ENCODE measurements at regions not wholly inside any gene's neighbourhood (a gene's known extent, or its start where the extent isn't known, plus 50 kb on each side); places are given as distances from the start of the nearest gene placed in this dataset.
"Not testable (repeated sequence)": the region's sequence is repeated elsewhere in the genome, so short reads cannot be mapped to it uniquely, and the experiment has no call there.

DNA sequence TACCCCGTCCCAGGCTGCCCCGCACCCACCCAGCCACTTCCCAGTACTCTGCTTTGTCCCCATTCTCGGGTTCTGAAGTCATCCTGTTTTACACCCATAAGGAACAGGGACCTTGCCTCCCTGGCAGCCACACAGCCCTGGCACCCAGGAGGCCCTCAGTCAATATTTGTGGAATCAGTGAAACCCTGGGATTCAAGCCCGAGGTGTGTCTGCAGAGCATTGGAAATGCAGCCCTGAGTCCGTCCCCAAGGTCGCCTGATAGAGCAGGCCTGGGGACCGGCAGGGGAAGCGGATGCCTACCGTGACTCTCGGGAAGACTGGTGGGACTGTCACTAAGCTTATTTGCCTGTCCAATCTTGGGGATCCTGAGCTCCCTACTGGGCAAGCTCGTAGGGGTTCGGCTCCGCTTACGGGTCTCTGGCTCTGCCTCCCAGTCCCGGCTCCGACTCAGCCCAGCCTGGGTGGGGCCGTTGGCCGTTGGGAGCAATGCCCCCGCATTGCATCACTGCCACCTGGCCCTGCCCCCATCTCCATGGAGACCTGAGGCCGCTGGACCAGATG is 64.4 kb upstream of the TAMM41 start:
- Histone ChIP-seq H3F3A (ENCODE audit: insufficient read depth, low read length) (no peaks in the 10 kb centered on the region), H3K9me3 (ENCODE audit: low read length) (no peaks in the 10 kb centered on the region), H3K4me1 (ENCODE audit: insufficient read depth, low read length, severe bottlenecking) (no peaks in the 10 kb centered on the region), H2AFZ (ENCODE audit: low read length) (no peak overlapping the region), H3K79me2 (ENCODE audit: insufficient read depth, low read length) (no peaks in the 10 kb centered on the region), H3K27ac (ENCODE audit: low read depth, low read length, poor library complexity, severe bottlenecking) (no peak overlapping the region), H3K4me2 (ENCODE audit: low read length) (no peak overlapping the region), H3K9me2 (ENCODE audit: low read depth, low read length) (no peaks in the 10 kb centered on the region), H3K9ac (ENCODE audit: low read length) (no peak overlapping the region), H3K4me3 (ENCODE audit: low read depth, low read length, poor library complexity, severe bottlenecking) (no peak overlapping the region), H4K20me1 (ENCODE audit: insufficient read depth, low read length) (no peaks in the 10 kb centered on the region), H3K36me3 (ENCODE audit: insufficient read depth, low read length) (no peaks in the 10 kb centered on the region), H3K27me3 (ENCODE audit: insufficient read depth, low read length) (peaks cover 4% of the 10 kb centered on the region; the same call in 1 of the 2 replicates)
- TF ChIP-seq, protein P1, sequence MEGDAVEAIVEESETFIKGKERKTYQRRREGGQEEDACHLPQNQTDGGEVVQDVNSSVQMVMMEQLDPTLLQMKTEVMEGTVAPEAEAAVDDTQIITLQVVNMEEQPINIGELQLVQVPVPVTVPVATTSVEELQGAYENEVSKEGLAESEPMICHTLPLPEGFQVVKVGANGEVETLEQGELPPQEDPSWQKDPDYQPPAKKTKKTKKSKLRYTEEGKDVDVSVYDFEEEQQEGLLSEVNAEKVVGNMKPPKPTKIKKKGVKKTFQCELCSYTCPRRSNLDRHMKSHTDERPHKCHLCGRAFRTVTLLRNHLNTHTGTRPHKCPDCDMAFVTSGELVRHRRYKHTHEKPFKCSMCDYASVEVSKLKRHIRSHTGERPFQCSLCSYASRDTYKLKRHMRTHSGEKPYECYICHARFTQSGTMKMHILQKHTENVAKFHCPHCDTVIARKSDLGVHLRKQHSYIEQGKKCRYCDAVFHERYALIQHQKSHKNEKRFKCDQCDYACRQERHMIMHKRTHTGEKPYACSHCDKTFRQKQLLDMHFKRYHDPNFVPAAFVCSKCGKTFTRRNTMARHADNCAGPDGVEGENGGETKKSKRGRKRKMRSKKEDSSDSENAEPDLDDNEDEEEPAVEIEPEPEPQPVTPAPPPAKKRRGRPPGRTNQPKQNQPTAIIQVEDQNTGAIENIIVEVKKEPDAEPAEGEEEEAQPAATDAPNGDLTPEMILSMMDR (IDR thresholded peaks at IDR 0.05; ENCODE audit: low read length) = no peak
- no peak for TF ChIP-seq EZH2 (IDR thresholded peaks at IDR 0.05; ENCODE audit: borderline replicate concordance, low read length)

DNA sequence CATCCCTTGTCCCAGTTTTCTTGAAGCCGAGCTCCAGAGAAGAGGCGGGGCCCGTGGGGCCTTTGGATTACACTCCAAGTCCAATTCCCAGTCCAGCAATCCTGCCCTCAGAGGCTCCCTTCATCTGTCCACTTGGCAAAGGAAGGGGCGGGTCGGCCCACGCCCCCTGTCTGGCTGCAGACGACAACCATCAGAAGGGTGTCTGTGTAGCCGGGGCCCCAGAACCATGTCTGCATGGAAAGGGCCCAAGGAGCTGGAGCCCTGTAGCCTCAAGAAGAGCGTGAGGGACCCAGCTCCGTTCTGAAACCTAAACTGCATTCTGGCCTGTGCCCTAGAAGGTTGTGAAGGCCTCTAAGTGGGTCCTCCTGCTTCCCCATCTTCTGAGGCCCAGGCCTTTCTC is 65.2 kb upstream of the TAMM41 start:
- not testable (repeated sequence) for H3K9ac ChIP-seq (ENCODE audit: low read length); H4K20me1 ChIP-seq (ENCODE audit: insufficient read depth, low read length); H3K27me3 ChIP-seq (ENCODE audit: insufficient read depth, low read length)

DNA sequence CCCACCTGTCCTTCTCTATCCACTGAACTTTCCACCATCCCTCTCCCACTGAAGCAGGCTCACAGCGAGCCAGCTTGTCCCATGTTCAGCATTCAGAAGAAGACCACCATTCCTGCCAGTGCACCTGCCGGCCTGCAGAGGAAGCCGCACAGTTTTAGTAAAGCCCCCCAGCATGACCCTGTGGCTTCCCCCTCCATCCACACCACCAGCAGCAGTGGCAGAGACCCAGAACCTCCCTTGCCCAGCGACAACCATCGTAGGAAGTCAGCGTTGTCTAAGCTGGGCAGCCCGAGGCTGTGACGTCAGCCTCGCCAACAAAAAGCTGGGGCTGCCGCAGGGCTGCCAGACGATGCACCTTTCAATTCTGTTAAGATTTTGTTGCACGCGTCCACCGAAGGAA is 66.6 kb upstream of the TAMM41 start:
- Histone ChIP-seq H3K4me1 (ENCODE audit: insufficient read depth, low read length, severe bottlenecking) (no peaks in the 10 kb centered on the region), H3K4me3 (ENCODE audit: low read depth, low read length, poor library complexity, severe bottlenecking) (no peak overlapping the region), H3K9ac (ENCODE audit: low read length) (no peak overlapping the region), H3K9me3 (ENCODE audit: low read length) (no peaks in the 10 kb centered on the region), H3K27me3 (ENCODE audit: insufficient read depth, low read length) (peaks cover 4% of the 10 kb centered on the region), H3K27ac (ENCODE audit: low read depth, low read length, poor library complexity, severe bottlenecking) (no peak overlapping the region), H3K36me3 (ENCODE audit: insufficient read depth, low read length) (no peaks in the 10 kb centered on the region), H3K9me2 (ENCODE audit: low read depth, low read length) (no peaks in the 10 kb centered on the region), H3K4me2 (ENCODE audit: low read length) (no peak overlapping the region), H3K79me2 (ENCODE audit: insufficient read depth, low read length) (no peaks in the 10 kb centered on the region), H2AFZ (ENCODE audit: low read length) (no peak overlapping the region), H4K20me1 (ENCODE audit: insufficient read depth, low read length) (no peaks in the 10 kb centered on the region), H3F3A (ENCODE audit: insufficient read depth, low read length) (no peaks in the 10 kb centered on the region)
- TF ChIP-seq, protein P1 (IDR thresholded peaks at IDR 0.05; ENCODE audit: low read length) = no peak
- no peak for TF ChIP-seq EZH2 (IDR thresholded peaks at IDR 0.05; ENCODE audit: borderline replicate concordance, low read length)

More for the DNA sequence above, 65.2 kb upstream of the TAMM41 start:
- H3K9me2 ChIP-seq (ENCODE audit: low read depth, low read length); H3K79me2 ChIP-seq (ENCODE audit: insufficient read depth, low read length); H3K36me3 ChIP-seq (ENCODE audit: insufficient read depth, low read length); H3F3A ChIP-seq (ENCODE audit: insufficient read depth, low read length); H3K4me2 ChIP-seq (ENCODE audit: low read length); H2AFZ ChIP-seq (ENCODE audit: low read length); H3K9me3 ChIP-seq (ENCODE audit: low read length); H3K4me3 ChIP-seq (ENCODE audit: low read depth, low read length, poor library complexity, severe bottlenecking); H3K4me1 ChIP-seq (ENCODE audit: insufficient read depth, low read length, severe bottlenecking); H3K27ac ChIP-seq (ENCODE audit: low read depth, low read length, poor library complexity, severe bottlenecking): not testable (repeated sequence)

DNA sequence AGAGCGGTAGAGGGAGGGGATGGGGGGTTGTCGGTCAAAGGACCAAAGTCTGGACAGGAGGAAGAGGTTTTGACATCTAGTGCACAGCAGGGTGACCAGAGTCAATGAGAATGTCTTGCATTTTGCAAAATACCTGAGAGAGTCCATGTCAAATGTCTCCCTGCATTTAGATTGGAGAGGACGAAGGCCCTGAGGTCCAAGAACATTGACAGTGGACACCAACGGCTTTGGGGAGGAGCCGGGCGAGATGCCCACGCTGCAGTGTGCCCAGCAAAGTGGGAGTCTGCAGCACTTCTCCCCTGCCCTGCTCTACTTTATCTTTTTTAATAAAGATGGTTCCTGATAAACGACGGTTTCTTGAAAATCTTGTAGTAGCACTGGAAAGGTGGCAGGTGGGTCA is 67.4 kb upstream of the TAMM41 start:
- Histone ChIP-seq H3K9ac (ENCODE audit: low read length) (no peak overlapping the region), H3K27ac (ENCODE audit: low read depth, low read length, poor library complexity, severe bottlenecking) (no peak overlapping the region), H3K4me3 (ENCODE audit: low read depth, low read length, poor library complexity, severe bottlenecking) (no peak overlapping the region), H4K20me1 (ENCODE audit: insufficient read depth, low read length) (no peaks in the 10 kb centered on the region), H3K4me2 (ENCODE audit: low read length) (no peak overlapping the region), H2AFZ (ENCODE audit: low read length) (no peak overlapping the region), H3K36me3 (ENCODE audit: insufficient read depth, low read length) (no peaks in the 10 kb centered on the region), H3K9me2 (ENCODE audit: low read depth, low read length) (no peaks in the 10 kb centered on the region), H3F3A (ENCODE audit: insufficient read depth, low read length) (no peaks in the 10 kb centered on the region), H3K9me3 (ENCODE audit: low read length) (no peaks in the 10 kb centered on the region), H3K79me2 (ENCODE audit: insufficient read depth, low read length) (no peaks in the 10 kb centered on the region), H3K4me1 (ENCODE audit: insufficient read depth, low read length, severe bottlenecking) (no peaks in the 10 kb centered on the region), H3K27me3 (ENCODE audit: insufficient read depth, low read length) (peaks cover 4% of the 10 kb centered on the region)
- TF ChIP-seq EZH2 (IDR thresholded peaks at IDR 0.05; ENCODE audit: borderline replicate concordance, low read length) = no peak
- TF ChIP-seq, protein P1 (IDR thresholded peaks at IDR 0.05; ENCODE audit: low read length) = no peak
